ENCODE measurements at regions not wholly inside any gene's neighbourhood (a gene's known extent, or its start where the extent isn't known, plus 50 kb on each side); places are given as distances from the start of the nearest gene placed in this dataset.

GRCh38 chr13:74000876-74001275, 133.3 kb downstream of the KLF12 start:
- ATAC-seq, result no peak
- TF ChIP-seq PPARA (CRISPR knock-in tag; IDR thresholded peaks at IDR 0.05; ENCODE audit: borderline replicate concordance) (no peak), SNAI2 (CRISPR knock-in tag; IDR thresholded peaks at IDR 0.05) (no peak), RARB (CRISPR knock-in tag; IDR thresholded peaks at IDR 0.05) (no peak), POU6F1 (CRISPR knock-in tag; IDR thresholded peaks at IDR 0.05; ENCODE audit: borderline replicate concordance, low read depth) (no peak), CSRNP3 (CRISPR knock-in tag; IDR thresholded peaks at IDR 0.05) (no peak), ISL1 (CRISPR knock-in tag; IDR thresholded peaks at IDR 0.05) (no peak), ZNF70 (CRISPR knock-in tag; IDR thresholded peaks at IDR 0.05) (no peak), OSR1 (CRISPR knock-in tag; IDR thresholded peaks at IDR 0.05) (no peak), ZC3H10 (CRISPR knock-in tag; IDR thresholded peaks at IDR 0.05) (no peak), CREB5 (CRISPR knock-in tag; IDR thresholded peaks at IDR 0.05; ENCODE audit: low read depth) (no peak), ZFP30 (CRISPR knock-in tag; IDR thresholded peaks at IDR 0.05) (no peak), PATZ1 (CRISPR knock-in tag; IDR thresholded peaks at IDR 0.05; ENCODE audit: borderline replicate concordance) (no peak), ESRRG (CRISPR knock-in tag; IDR thresholded peaks at IDR 0.05) (no peak)

GRCh38 chr13:73998631-73999030, 135.6 kb downstream of the KLF12 start:
- no peak for TF ChIP-seq ZNF565 (CRISPR knock-in tag; conservative IDR thresholded peaks at IDR 0.05; ENCODE audit: low read depth)
- no peak for TF ChIP-seq CSDC2 (CRISPR knock-in tag; IDR thresholded peaks at IDR 0.05)
- TF ChIP-seq TCF4 (CRISPR knock-in tag; IDR thresholded peaks at IDR 0.05; ENCODE audit: borderline replicate concordance), result no peak
- TF ChIP-seq TSHZ2 (CRISPR knock-in tag; IDR thresholded peaks at IDR 0.05), result no peak
- no peak for TF ChIP-seq CSRNP3 (CRISPR knock-in tag; IDR thresholded peaks at IDR 0.05)
- TF ChIP-seq ZFP30 (CRISPR knock-in tag; IDR thresholded peaks at IDR 0.05), result no peak
- TF ChIP-seq TOX (CRISPR knock-in tag; IDR thresholded peaks at IDR 0.05; ENCODE audit: borderline replicate concordance), result no peak
- TF ChIP-seq ZNF8 (CRISPR knock-in tag; IDR thresholded peaks at IDR 0.05), result no peak
- TF ChIP-seq PATZ1 (CRISPR knock-in tag; IDR thresholded peaks at IDR 0.05; ENCODE audit: borderline replicate concordance), result no peak
- TF ChIP-seq ARNTL (CRISPR knock-in tag; IDR thresholded peaks at IDR 0.05; ENCODE audit: borderline replicate concordance, low read depth), result no peak
- no peak for TF ChIP-seq BACH2 (CRISPR knock-in tag; IDR thresholded peaks at IDR 0.05; ENCODE audit: borderline replicate concordance)
- TF ChIP-seq ZFP3 (CRISPR knock-in tag; IDR thresholded peaks at IDR 0.05), result no peak
- TF ChIP-seq ZC3H10 (CRISPR knock-in tag; IDR thresholded peaks at IDR 0.05), result no peak
- no peak for ATAC-seq
